Upper lobe of right lung (tissue), 1 donor: ENCODE measurements at regions not wholly inside any gene's neighbourhood (a gene's known extent, or its start where the extent isn't known, plus 50 kb on each side); places are given as distances from the start of the nearest gene placed in this dataset.
"Not testable (repeated sequence)": the region's sequence is repeated elsewhere in the genome, so short reads cannot be mapped to it uniquely, and the experiment has no call there.

Source experiments
- ATAC-seq: fragments of 200-7000 bp; cut with Tn5 transposase; one replicate; pipeline ENCODE4 v1.9.1; 2020; ENCODE audit warnings: mild to moderate bottlenecking, moderate library complexity
- DNase-seq: peaks from one replicate; pipeline ENCODE4 v3.0.0-alpha.2; 2020
- H3K27ac ChIP-seq: fragments of 200-600 bp; one replicate; pipeline ENCODE4 v1.8.0; 2022
- H3K27me3 ChIP-seq: fragments of 200-600 bp; one replicate; pipeline ENCODE4 v1.8.0; 2022; ENCODE audit warnings: mild to moderate bottlenecking
- H3K36me3 ChIP-seq: fragments of 200-600 bp; one replicate; pipeline ENCODE4 v1.8.0; 2022
- H3K4me1 ChIP-seq: fragments of 200-600 bp; one replicate; pipeline ENCODE4 v1.8.0; 2022
- H3K4me3 ChIP-seq: fragments of 200-600 bp; one replicate; pipeline ENCODE4 v1.8.0; 2022; ENCODE audit warnings: mild to moderate bottlenecking
- H3K9me3 ChIP-seq: fragments of 200-600 bp; one replicate; pipeline ENCODE4 v1.8.0; 2022
- intact Hi-C: fragments of 100-400 bp; cut with DNase I; formaldehyde crosslinking; loops from one replicate; pipeline ENCODE4 v1.11.0; 2022
- TF ChIP-seq, protein P1 (sequence below): fragments of 200-600 bp; IDR thresholded peaks from one replicate; pipeline ENCODE4 v1.8.0; 2022; ENCODE audit warnings: antibody characterized with exemption
- donor health status: DM: no; HTN: yes; CAD: no; lungs with severe emphysema.

DNA sequence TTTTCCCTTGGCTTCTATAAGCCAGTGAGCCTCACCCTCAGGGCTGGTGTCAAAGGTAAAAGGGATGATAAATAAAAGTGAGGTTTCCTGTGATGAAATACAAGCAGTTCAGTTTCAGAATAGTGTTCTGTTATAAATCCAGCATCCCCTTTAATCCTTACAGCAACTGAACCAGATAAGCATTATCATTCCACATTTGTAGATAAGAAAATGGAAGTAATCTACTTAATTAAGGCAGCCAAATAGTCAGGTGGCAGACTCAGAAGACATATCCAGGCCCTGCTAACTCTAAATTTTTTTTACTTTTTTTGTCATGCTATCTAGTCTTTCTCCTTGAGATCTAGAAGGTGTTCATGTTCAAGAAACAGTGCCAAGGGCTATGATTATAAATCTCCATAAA lies 99.4 kb upstream of the SOX21 start:
- Histone ChIP-seq H3K27ac (no peak overlapping the region), H3K27me3 (no peaks in the 10 kb centered on the region), H3K4me1 (peaks cover 5% of the 10 kb centered on the region), H3K9me3 (no peaks in the 10 kb centered on the region), H3K4me3 (no peak overlapping the region), H3K36me3 (no peaks in the 10 kb centered on the region)
- intact Hi-C loops: no loop called here
- DNase-seq: no peak
- TF ChIP-seq, protein P1, sequence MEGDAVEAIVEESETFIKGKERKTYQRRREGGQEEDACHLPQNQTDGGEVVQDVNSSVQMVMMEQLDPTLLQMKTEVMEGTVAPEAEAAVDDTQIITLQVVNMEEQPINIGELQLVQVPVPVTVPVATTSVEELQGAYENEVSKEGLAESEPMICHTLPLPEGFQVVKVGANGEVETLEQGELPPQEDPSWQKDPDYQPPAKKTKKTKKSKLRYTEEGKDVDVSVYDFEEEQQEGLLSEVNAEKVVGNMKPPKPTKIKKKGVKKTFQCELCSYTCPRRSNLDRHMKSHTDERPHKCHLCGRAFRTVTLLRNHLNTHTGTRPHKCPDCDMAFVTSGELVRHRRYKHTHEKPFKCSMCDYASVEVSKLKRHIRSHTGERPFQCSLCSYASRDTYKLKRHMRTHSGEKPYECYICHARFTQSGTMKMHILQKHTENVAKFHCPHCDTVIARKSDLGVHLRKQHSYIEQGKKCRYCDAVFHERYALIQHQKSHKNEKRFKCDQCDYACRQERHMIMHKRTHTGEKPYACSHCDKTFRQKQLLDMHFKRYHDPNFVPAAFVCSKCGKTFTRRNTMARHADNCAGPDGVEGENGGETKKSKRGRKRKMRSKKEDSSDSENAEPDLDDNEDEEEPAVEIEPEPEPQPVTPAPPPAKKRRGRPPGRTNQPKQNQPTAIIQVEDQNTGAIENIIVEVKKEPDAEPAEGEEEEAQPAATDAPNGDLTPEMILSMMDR: no peak
- ATAC-seq: no peak

DNA sequence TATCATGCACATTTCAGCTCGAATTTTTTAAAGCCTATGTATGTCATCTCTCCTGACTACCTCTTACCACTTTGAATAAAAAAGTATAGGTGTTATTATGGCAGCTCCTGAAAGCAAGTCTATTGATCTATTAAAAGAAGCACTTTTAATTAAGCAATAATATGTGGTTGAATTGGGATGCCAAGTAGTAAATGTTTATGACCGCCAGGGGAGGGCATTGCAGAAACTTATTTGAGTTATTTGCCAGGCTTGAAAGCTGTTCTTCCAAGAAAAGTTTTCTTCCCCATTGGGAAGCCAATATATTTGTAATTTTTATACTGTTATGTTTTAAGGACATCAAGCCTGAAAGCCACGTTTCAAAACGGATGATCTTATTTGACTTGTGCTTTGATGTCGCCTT lies 88.1 kb upstream of the SOX21 start:
- ATAC-seq: no peak

DNA sequence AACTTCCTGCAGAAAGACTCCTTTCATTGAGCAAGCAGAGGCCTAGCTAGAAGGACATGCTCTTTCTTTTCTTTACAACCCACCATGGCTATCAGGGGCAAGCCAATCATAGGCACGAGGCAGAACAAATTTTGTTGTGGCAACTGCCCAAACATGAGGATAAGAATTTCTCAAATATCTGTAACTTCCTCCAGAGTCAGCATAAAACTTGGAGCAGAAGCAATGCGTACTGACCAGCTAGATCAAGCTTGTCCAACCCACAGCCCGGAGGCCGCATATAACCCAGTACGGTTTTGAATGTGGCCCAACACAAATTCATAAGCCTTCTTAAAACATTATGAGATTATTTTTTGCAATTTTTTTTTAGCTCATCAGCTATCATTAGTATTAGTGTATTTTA lies 87.0 kb upstream of the SOX21 start:
- H3K27me3 ChIP-seq: no peaks in the 10 kb centered on the region
- H3K4me1 ChIP-seq: no peaks in the 10 kb centered on the region
- no peak overlapping the region for H3K27ac ChIP-seq
- no peaks in the 10 kb centered on the region for H3K9me3 ChIP-seq
- ATAC-seq (no peak), DNase-seq (no peak)
- no peak overlapping the region for H3K4me3 ChIP-seq
- TF ChIP-seq, protein P1: no peak
- intact Hi-C loops: no loop called here
- H3K36me3 ChIP-seq: no peaks in the 10 kb centered on the region

More for the DNA sequence above, 88.1 kb upstream of the SOX21 start:
- Histone ChIP-seq H3K9me3 (no peaks in the 10 kb centered on the region), H3K27me3 (no peaks in the 10 kb centered on the region), H3K27ac (no peak overlapping the region), H3K4me3 (no peak overlapping the region), H3K36me3 (no peaks in the 10 kb centered on the region), H3K4me1 (no peaks in the 10 kb centered on the region)
- TF ChIP-seq, protein P1: no peak
- intact Hi-C loops: no loop called here
- DNase-seq: no peak

DNA sequence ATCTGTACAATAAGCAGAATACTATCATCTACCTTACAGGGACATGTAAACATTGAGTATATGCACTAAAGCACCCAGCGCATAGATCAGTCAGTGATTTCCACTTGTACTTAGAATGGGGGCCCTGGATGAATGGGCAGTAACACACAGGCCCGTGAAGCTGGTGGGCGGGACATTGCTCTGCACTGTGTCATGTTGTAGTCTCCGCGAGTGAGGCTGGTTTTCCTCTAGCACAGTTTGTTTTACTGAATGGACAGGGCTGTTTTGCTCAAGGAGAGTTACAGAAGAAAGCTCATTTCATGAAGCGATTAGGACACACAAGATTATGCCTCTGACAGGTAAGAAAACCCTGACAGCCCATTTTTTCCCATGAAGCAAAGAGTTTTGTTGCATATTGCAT lies 86.4 kb upstream of the SOX21 start:
- intact Hi-C loops: no loop called here
- no peak overlapping the region for H3K27ac ChIP-seq
- no peak overlapping the region for H3K4me3 ChIP-seq
- no peaks in the 10 kb centered on the region for H3K4me1 ChIP-seq
- ATAC-seq (no peak), DNase-seq (no peak)
- TF ChIP-seq, protein P1: no peak
- no peaks in the 10 kb centered on the region for H3K36me3 ChIP-seq
- no peaks in the 10 kb centered on the region for H3K27me3 ChIP-seq
- H3K9me3 ChIP-seq: no peaks in the 10 kb centered on the region

DNA sequence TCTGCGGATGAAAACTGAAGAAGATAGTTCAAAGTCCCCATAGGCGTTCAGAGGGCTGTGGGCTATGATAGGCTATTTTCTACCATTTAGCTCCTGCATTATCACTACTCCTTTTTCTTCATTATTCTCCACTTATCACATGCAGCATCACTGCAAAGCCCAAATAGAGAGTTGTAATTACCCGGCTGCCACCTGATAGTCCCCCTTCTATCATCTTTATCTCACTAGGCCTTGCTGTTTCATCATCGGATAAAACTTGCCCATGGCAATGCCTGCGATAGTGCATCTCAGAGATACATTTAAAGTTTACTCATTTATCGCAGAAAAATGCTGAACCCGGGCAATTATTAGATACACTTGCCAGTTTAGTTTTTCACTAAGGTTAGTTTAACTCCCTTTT lies 82.9 kb upstream of the SOX21 start:
- Histone ChIP-seq H3K4me1 (no peaks in the 10 kb centered on the region), H3K9me3 (no peaks in the 10 kb centered on the region), H3K4me3 (no peak overlapping the region), H3K27ac (no peak overlapping the region), H3K36me3 (no peaks in the 10 kb centered on the region), H3K27me3 (no peaks in the 10 kb centered on the region)
- ATAC-seq: no peak
- TF ChIP-seq, protein P1: no peak
- DNase-seq: no peak
- intact Hi-C loops: no loop called here

DNA sequence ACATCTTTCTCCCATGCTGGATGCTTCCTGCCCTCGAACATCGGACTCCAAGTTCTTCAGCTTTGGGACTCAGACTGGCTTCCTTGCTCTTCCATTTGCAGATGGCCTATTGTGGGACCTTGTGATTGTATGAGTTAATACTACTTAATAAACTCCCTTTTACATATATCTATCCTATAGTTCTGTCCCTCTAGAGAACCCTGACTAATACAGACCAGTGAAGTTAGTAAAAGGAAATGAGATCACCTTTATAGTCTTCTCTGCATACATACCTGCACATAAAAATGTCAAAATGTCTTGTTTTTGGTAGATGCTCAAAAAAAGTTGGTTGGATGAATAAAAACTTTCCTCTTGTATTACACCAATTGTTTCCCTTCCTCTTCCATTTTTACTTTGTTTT lies 73.9 kb upstream of the SOX21 start:
- ATAC-seq, H3K4me1 ChIP-seq, H3K27ac ChIP-seq, H3K36me3 ChIP-seq, DNase-seq, H3K9me3 ChIP-seq, intact Hi-C loops, H3K4me3 ChIP-seq, H3K27me3 ChIP-seq: not testable (repeated sequence)
